GM18951 (cell line): ENCODE measurements at regions not wholly inside any gene's neighbourhood (a gene's known extent, or its start where the extent isn't known, plus 50 kb on each side); places are given as distances from the start of the nearest gene placed in this dataset.

Experiments used
- POLR2A ChIP-seq: IDR thresholded peaks from 4 replicates; pipeline ENCODE4 v1.6.1; 2011; ENCODE audit warnings: mild to moderate bottlenecking; ENCODE audit not compliant: insufficient read length, insufficient read depth; ENCODE audit errors: extremely low read depth
- in situ Hi-C: fragments of 300-500 bp; cut with MboI; formaldehyde crosslinking; loops from one replicate; pipeline ENCODE4 v1.12.0; 2022; ENCODE audit warnings: low sequenced_read_pairs, mixed read lengths, inconsistent platforms; ENCODE audit not compliant: unreplicated experiment

GRCh38 chr15:97124790-97125189 is 794.3 kb downstream of the NR2F2 start:
- TF ChIP-seq POLR2A = no peak
- in situ Hi-C loops = no loop called here

GRCh38 chr15:97126553-97127233 is 796.2 kb downstream of the NR2F2 start:
- in situ Hi-C loops = no loop called here
- no peak for TF ChIP-seq POLR2A

- TF ChIP-seq POLR2A = no peak
- in situ Hi-C loops = no loop called here
Measured at GRCh38 chr15:97129674-97130073, 799.2 kb downstream of the NR2F2 start.

GRCh38 chr15:97140216-97140615 is 809.7 kb downstream of the NR2F2 start:
- in situ Hi-C loops = no loop called here
- TF ChIP-seq POLR2A = no peak

GRCh38 chr15:97141360-97141759 is 810.9 kb downstream of the NR2F2 start:
- in situ Hi-C loops = no loop called here
- TF ChIP-seq POLR2A = no peak

GRCh38 chr15:97141871-97142270 is 811.4 kb downstream of the NR2F2 start:
- TF ChIP-seq POLR2A = no peak
- in situ Hi-C loops = no loop called here

GRCh38 chr15:97143592-97144376 is 813.3 kb downstream of the NR2F2 start:
- no peak for TF ChIP-seq POLR2A
- in situ Hi-C loops = no loop called here

GRCh38 chr15:97144377-97144711 is 813.8 kb downstream of the NR2F2 start:
- TF ChIP-seq POLR2A = no peak
- in situ Hi-C loops = no loop called here

GRCh38 chr15:97146929-97147870 is 813.3 kb upstream of the ARRDC4 start:
- TF ChIP-seq POLR2A = no peak
- in situ Hi-C loops = no loop called here

GRCh38 chr15:97153356-97153965 is 807.0 kb upstream of the ARRDC4 start:
- in situ Hi-C loops = no loop called here
- TF ChIP-seq POLR2A = no peak

GRCh38 chr15:97156739-97157265 is 803.7 kb upstream of the ARRDC4 start:
- in situ Hi-C loops = no loop called here

GRCh38 chr15:97162805-97163495 is 797.6 kb upstream of the ARRDC4 start:
- in situ Hi-C loops = no loop called here
- no peak for TF ChIP-seq POLR2A

More at GRCh38 chr15:97156739-97157265, 803.7 kb upstream of the ARRDC4 start:
- no peak for TF ChIP-seq POLR2A

GRCh38 chr15:97165205-97165604 is 795.3 kb upstream of the ARRDC4 start:
- in situ Hi-C loops = no loop called here
- TF ChIP-seq POLR2A = no peak
